NCI-H82 treated with DMSO at 0.1 percent for 48 hours (cell line): ENCODE measurements at regions not wholly inside any gene's neighbourhood (a gene's known extent, or its start where the extent isn't known, plus 50 kb on each side); places are given as distances from the start of the nearest gene placed in this dataset.
"Not testable (repeated sequence)": the region's sequence is repeated elsewhere in the genome, so short reads cannot be mapped to it uniquely, and the experiment has no call there.

ENCODE experiments used
- DNase-seq: peaks from one replicate; lab custom pipeline; 2025; ENCODE audit not compliant: unreplicated experiment; lab: John Stamatoyannopoulos, UW

- no peak for DNase-seq
These were observed 573.5 kb downstream of the DSC3 start for GRCh38 chr18:30469091-30469490.

GRCh38 chr18:30465096-30465495, 577.4 kb downstream of the DSC3 start:
- no peak for DNase-seq

- no peak for DNase-seq
These were observed 585.4 kb downstream of the DSC3 start for GRCh38 chr18:30457156-30457555.

- DNase-seq = no peak
These were observed 586.8 kb downstream of the DSC3 start for GRCh38 chr18:30455741-30456140.

GRCh38 chr18:30454920-30455319, 587.6 kb downstream of the DSC3 start:
- DNase-seq = no peak

- DNase-seq = no peak
These were observed 590.6 kb downstream of the DSC3 start for GRCh38 chr18:30451981-30452380.

- no peak for DNase-seq
These were observed 591.6 kb downstream of the DSC3 start for GRCh38 chr18:30450927-30451326.

DNA sequence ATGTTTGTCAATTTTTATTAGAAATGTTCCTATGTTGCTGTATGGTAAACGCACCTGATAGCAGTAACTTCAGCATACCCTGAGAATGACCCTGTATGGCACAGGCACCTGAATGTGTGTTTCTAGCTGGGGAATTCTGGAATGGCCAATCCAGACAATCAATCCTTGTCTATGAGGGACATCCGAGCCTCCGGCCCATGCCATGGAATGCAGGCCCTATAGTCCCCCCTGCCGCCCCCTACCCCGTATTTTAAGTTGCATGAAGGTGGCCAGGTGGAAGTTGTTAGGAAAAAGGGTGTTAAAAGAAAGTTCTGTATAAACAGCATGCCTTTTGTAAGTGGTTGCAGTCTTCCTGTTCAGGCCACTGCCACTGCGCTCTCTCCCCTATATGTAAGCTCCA, 595.9 kb downstream of the DSC3 start:
- DNase-seq = no peak

- no peak for DNase-seq
These were observed 598.0 kb downstream of the DSC3 start for GRCh38 chr18:30444544-30444943.

DNA sequence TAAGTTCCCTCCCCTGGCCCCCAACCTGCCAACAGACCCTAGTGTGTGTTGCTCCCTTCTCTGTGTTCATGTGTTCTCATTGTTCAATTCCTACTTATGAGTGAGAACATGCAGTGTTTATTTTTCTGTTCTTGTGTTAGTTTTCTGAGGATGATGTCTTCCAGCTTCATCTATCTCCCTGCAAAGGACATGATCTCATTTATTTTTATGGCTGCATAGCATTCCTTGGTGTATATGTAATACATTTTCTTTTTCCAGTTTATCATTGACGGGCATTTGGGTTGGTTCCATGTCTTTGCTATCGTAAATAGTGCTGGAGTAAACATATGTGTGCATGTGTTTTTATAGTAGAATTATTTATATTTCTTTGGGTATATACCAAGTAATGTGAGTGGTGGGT, 602.2 kb downstream of the DSC3 start:
- no peak for DNase-seq

DNA sequence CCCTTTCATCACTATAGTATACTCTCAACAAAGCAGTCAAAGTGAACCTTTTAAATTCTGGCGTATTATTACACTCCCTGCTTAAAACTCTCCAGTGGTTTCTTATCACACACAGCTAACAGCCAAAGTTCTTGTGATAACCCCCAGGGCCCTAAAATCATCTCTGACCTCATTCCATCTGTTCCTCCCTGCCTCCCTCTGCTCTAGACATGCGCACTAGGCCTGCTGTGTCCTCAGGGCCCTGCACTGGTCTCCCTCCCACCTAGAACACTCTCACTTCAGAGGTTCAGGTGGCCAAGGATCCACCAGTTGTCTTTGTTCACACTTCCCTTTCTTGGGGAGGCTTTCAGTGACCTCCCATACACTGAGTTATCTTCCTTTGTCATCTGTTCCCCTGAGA, 603.4 kb downstream of the DSC3 start:
- DNase-seq = no peak

- DNase-seq = no peak
These were observed 610.2 kb downstream of the DSC3 start for GRCh38 chr18:30432349-30432748.

DNA sequence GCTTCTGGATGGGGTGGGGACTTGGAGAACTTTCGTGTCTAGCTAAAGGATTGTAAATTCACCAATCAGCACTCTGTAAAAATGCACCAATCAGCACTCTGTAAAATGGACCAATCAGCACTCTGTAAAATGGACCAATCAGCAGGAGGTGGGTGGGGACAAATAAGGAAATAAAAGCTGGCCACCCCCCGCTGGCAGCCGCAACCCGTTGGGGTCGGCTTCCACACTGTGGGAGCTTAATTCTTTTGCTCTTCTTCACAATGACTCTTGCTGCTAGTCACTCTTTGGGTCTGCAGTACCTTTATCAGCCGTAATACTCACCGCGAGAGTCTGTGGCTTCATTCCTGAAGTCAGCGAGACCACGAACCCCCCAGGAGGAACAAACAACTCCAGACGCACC, 623.1 kb downstream of the DSC3 start:
- DNase-seq = not testable (repeated sequence)

DNA sequence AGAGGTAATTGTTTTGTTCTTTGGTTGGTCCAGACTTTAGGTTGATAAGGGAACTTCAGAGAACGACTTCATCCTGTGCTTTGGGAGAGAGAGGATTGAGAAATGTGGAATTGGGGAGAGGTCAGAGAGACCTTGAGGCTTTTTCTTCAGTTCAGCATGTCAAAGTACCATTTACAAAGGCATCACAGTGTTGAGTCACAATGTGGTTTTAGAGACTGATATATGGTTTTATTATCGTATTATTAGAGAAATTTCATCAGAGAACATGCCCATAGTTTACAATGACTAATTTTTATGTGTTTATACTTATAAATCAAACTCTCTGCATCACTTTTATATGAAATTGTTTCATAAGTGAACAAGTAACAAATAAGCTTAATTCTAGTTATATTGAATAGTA, 626.6 kb downstream of the DSC3 start:
- no peak for DNase-seq

GRCh38 chr18:30409120-30409519, 633.4 kb downstream of the DSC3 start:
- DNase-seq = no peak

DNA sequence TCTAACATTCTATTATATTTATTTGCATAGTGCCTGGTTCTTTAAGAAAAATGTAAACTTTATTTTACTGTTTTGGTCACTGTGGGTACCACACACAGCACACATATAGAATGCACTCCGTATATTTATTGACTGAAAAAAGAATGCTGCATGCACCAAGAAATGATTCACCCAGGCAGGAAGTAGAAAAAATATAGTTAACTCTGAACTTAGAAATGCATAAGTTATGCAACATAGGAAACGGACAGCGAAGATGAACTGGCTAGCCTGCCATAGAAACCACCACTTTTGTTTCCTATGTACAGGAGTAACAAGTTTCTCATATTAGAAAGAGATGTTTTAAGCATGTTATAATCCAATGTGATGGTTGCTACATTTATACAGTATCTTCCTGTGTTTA, 635.8 kb downstream of the DSC3 start:
- no peak for DNase-seq

DNA sequence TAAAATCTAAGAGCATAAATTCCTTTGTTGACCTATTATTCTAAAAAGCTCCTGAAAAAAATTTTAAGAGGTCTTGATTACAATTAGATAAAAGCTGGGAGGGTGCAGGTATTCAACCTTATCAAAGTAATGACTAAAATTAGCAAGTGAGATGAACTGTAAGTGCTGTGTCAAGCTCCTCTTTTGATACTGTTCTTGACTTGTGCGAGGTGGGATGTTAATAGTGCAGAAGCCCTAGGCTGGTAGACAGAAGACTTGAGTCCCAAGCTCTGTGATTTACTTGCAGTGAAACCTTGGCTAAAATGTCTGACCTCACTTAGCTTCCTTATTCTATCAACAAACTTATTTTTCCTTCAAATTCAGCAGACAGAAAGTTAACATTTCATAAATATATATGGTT, 637.5 kb downstream of the DSC3 start:
- no peak for DNase-seq

DNA sequence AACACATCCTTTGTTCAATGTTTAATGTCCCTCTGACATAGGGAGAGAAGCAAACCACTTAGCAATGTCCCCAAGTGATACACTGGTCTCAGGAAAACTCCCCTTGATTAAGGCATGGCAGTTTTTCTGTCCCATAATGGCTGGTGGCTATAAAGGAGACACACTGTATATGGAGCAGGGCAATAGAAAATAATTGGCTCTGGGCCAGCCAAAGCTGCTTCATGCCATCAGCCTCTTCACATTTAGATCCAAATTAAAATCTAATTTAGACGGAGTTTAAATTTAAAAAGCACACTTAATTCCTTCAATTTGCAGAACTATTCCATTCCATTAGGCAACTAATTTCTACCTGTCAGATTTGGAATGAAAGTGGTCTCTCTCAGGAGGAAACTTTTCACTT, 638.1 kb downstream of the DSC3 start:
- DNase-seq = no peak

- DNase-seq = no peak
These were observed 639.3 kb downstream of the DSC3 start for GRCh38 chr18:30403278-30403677.

DNA sequence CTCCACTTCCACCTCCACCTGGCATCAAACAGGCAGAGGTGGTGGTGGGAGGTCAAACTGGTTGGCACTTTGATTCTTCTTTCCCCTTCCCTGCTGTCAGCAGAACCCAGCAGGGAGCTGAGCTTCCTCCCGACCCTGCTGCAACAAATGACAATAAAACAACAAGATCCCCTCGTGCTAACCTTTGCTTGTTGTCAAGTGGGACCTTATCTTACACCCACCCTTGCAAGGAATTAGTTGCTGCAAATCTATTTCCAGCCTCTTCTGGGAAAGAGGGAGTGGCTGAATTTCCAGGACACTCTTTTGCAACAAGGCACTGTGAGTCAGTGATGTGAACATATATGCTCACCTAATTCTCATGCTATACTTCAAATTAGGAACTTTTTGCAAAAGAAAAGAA, 655.1 kb downstream of the DSC3 start:
- no peak for DNase-seq

- DNase-seq = no peak
These were observed 655.9 kb downstream of the DSC3 start for GRCh38 chr18:30386624-30387023.

GRCh38 chr18:30385684-30386083, 656.9 kb downstream of the DSC3 start:
- no peak for DNase-seq

DNA sequence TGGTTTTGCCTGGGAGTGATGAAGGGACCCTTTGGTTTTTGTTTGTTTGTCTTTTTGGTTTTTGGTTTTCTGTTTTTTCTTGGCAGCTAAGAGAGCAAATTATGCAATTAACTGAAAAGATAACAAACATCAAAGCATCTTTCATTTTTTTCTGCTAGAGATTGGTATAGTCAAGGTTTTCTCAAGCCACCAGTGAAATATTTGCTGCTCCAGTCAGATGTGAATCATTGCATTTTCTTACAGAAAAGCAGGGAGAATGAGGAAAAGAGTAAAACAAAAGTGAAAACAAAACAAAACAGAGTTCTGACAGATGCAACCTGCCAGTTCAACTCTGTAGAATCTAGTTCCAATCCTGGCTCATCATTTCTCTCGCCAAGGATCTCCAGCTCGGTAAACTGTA, 660.7 kb downstream of the DSC3 start:
- no peak for DNase-seq

GRCh38 chr18:30378097-30378496, 664.4 kb downstream of the DSC3 start:
- DNase-seq = no peak
